ENCODE measurements at regions not wholly inside any gene's neighbourhood (a gene's known extent, or its start where the extent isn't known, plus 50 kb on each side); places are given as distances from the start of the nearest gene placed in this dataset.

- Histone ChIP-seq H3K27me3 (no peaks in the 10 kb centered on the region), H3K36me3 (no peaks in the 10 kb centered on the region), H3K9me3 (peaks cover 0 to 26% (median 5%) of the 10 kb centered on the region in 4 donors), H3K4me3 (no peak overlapping the region), H3K27ac (no peak overlapping the region), H3K4me1 (no peaks in the 10 kb centered on the region)
- no peak for DNase-seq (ENCODE audit: low spot score in 2 of 2)
- TF ChIP-seq, protein P1, sequence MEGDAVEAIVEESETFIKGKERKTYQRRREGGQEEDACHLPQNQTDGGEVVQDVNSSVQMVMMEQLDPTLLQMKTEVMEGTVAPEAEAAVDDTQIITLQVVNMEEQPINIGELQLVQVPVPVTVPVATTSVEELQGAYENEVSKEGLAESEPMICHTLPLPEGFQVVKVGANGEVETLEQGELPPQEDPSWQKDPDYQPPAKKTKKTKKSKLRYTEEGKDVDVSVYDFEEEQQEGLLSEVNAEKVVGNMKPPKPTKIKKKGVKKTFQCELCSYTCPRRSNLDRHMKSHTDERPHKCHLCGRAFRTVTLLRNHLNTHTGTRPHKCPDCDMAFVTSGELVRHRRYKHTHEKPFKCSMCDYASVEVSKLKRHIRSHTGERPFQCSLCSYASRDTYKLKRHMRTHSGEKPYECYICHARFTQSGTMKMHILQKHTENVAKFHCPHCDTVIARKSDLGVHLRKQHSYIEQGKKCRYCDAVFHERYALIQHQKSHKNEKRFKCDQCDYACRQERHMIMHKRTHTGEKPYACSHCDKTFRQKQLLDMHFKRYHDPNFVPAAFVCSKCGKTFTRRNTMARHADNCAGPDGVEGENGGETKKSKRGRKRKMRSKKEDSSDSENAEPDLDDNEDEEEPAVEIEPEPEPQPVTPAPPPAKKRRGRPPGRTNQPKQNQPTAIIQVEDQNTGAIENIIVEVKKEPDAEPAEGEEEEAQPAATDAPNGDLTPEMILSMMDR (IDR thresholded peaks at IDR 0.05), result no peak
- no peak for TF ChIP-seq POLR2A (IDR thresholded peaks at IDR 0.05)
- no peak for TF ChIP-seq EP300 (IDR thresholded peaks at IDR 0.05)
- 78 to 81% methylated on average over 4 of the region's 4 CpGs for WGBS, 2 donors
Observed at GRCh38 chr3:5666455-5666854, 478.9 kb downstream of the EDEM1 start.

DNA sequence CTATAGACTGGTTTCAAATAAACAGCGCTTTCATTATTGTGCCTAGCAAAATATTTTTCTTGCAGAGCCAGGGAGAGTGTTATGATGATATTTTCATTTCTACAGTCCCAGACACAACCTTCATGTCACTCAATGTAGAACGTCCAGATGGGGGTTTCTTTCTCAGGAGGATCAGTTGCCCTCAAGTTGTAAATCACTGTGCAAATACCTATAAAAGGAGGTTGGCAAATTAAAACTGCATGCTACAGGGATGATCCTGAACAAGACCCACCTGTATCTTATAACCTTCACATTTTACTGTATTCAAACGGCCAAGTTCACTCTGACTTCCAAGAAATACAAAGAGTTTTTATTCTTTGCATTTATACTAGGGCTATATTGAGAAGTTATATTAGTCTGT, 486.0 kb downstream of the EDEM1 start:
- H3K4me3 ChIP-seq, result no peak overlapping the region
- no peaks in the 10 kb centered on the region for H3K4me1 ChIP-seq
- no peak for DNase-seq (ENCODE audit: low spot score in 2 of 2)
- H3K36me3 ChIP-seq, result no peaks in the 10 kb centered on the region
- H3K27ac ChIP-seq, result no peak overlapping the region
- H3K9me3 ChIP-seq, result peaks cover 0 to 3% (median 0%) of the 10 kb centered on the region in 4 donors
- 84 to 87% methylated on average over 3 of the region's 3 CpGs for WGBS, 2 donors
- TF ChIP-seq, protein P1 (IDR thresholded peaks at IDR 0.05), result no peak
- TF ChIP-seq POLR2A (IDR thresholded peaks at IDR 0.05) (no peak), EP300 (IDR thresholded peaks at IDR 0.05) (no peak)
- H3K27me3 ChIP-seq, result no peaks in the 10 kb centered on the region

- no peak overlapping the region for H3K27ac ChIP-seq
- no peak overlapping the region for H3K4me3 ChIP-seq
- no peak for DNase-seq (ENCODE audit: low spot score in 2 of 2)
- peaks cover 0 to 12% (median 0%) of the 10 kb centered on the region in 4 donors for H3K9me3 ChIP-seq
- no peaks in the 10 kb centered on the region for H3K4me1 ChIP-seq
- H3K27me3 ChIP-seq, result no peaks in the 10 kb centered on the region
- H3K36me3 ChIP-seq, result no peaks in the 10 kb centered on the region
- WGBS, 2 donors, result 77 to 85% methylated on average over 3 of the region's 3 CpGs
- TF ChIP-seq POLR2A (IDR thresholded peaks at IDR 0.05), result no peak
- TF ChIP-seq, protein P1 (IDR thresholded peaks at IDR 0.05), result no peak
- no peak for TF ChIP-seq EP300 (IDR thresholded peaks at IDR 0.05)
Observed at GRCh38 chr3:5675319-5675718, 487.8 kb downstream of the EDEM1 start.

DNA sequence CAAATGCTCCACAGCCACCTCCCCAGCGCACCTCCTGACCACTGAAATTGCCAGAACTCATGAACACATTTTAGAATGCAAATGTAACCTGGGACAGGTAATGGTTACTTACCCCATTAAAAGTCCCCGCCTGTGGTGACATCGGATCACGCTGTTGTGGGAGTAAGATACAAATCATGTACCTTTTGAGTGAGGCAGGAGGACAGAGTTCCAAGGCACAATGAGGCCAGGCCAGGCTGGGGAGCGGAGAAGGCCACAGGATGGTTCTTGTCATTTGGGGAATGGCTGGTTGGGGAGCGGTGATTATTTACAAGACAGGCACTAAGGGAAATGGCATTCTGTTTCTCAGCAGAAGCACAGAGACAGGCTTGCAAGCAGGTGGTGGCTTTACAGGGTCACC, 490.0 kb downstream of the EDEM1 start:
- Histone ChIP-seq H3K4me1 (no peaks in the 10 kb centered on the region), H3K27me3 (no peaks in the 10 kb centered on the region), H3K4me3 (no peak overlapping the region), H3K36me3 (no peaks in the 10 kb centered on the region), H3K27ac (no peak overlapping the region), H3K9me3 (peaks cover 0 to 12% (median 0%) of the 10 kb centered on the region in 4 donors)
- no peak for TF ChIP-seq POLR2A (IDR thresholded peaks at IDR 0.05)
- TF ChIP-seq, protein P1 (IDR thresholded peaks at IDR 0.05), result no peak
- no peak for TF ChIP-seq EP300 (IDR thresholded peaks at IDR 0.05)
- 73 to 80% methylated on average over 6 of the region's 6 CpGs for WGBS, 2 donors
- DNase-seq (ENCODE audit: low spot score in 2 of 2), result no peak

- WGBS, 2 donors, result 77 to 82% methylated on average over 2 of the region's 2 CpGs
- Histone ChIP-seq H3K4me1 (no peaks in the 10 kb centered on the region), H3K27me3 (no peaks in the 10 kb centered on the region), H3K27ac (no peak overlapping the region), H3K9me3 (peaks cover 0 to 12% (median 0%) of the 10 kb centered on the region in 4 donors), H3K36me3 (no peaks in the 10 kb centered on the region), H3K4me3 (no peak overlapping the region)
- TF ChIP-seq EP300 (IDR thresholded peaks at IDR 0.05), result no peak
- no peak for DNase-seq (ENCODE audit: low spot score in 2 of 2)
Observed at GRCh38 chr3:5678248-5678647, 490.7 kb downstream of the EDEM1 start.

DNA sequence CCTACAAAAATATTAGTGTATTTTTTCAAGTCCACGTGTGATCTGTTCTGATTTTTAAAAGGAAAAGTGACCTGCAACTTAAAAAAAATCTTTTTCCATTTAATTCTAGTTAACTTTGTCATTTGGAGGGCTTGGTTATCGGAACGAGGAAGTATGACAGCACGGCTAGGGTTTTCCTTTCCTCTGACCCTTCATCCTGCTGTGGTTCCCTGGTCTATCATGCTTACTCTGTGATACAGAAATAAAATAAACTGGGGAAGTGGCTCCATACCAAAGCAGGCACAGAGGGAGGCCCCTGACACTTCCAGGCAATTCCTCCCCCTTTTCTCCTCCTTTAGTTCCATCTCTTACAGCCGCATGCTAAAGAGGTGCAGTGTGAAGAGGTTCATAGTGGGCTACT, 491.3 kb downstream of the EDEM1 start:
- Histone ChIP-seq H3K4me3 (no peak overlapping the region), H3K9me3 (peaks cover 0 to 12% (median 0%) of the 10 kb centered on the region in 4 donors), H3K4me1 (no peaks in the 10 kb centered on the region), H3K27me3 (no peaks in the 10 kb centered on the region), H3K27ac (no peak overlapping the region), H3K36me3 (no peaks in the 10 kb centered on the region)
- WGBS, 2 donors, result 87 to 92% methylated on average over 5 of the region's 5 CpGs
- TF ChIP-seq, protein P1 (IDR thresholded peaks at IDR 0.05), result no peak
- no peak for TF ChIP-seq EP300 (IDR thresholded peaks at IDR 0.05)
- TF ChIP-seq POLR2A (IDR thresholded peaks at IDR 0.05), result no peak
- no peak for DNase-seq (ENCODE audit: low spot score in 2 of 2)
